ENCODE measurements at regions not wholly inside any gene's neighbourhood (a gene's known extent, or its start where the extent isn't known, plus 50 kb on each side); places are given as distances from the start of the nearest gene placed in this dataset.

GRCh38 chr10:125266966-125267365, 106.6 kb upstream of the CTBP2 start:
- Histone ChIP-seq H3K9ac (replicated peaks; ENCODE audit: extremely low read depth, insufficient read depth, low read length) (no peak overlapping the region), H3K36me3 (ENCODE audit: control insufficient read depth in 2 of 2, extremely low read depth in 1 of 2, insufficient read depth in 2 of 2, low read length in 2 of 2) (no peaks in the 10 kb centered on the region), H4K20me1 (replicated peaks; ENCODE audit: control insufficient read depth, extremely low read depth, insufficient read depth, low read length) (no peaks in the 10 kb centered on the region), H3K79me2 (ENCODE audit: control insufficient read depth, insufficient read depth, low read length) (no peaks in the 10 kb centered on the region), H3K4me1 (ENCODE audit: control insufficient read depth, extremely low read depth, insufficient read depth, low read length) (no peaks in the 10 kb centered on the region), H3K4me2 (ENCODE audit: insufficient read depth, low read length) (no peak overlapping the region), H3K9me3 (replicated peaks; ENCODE audit: control insufficient read depth, insufficient read depth, low read length) (no peaks in the 10 kb centered on the region), H3K9me1 (replicated peaks; ENCODE audit: control insufficient read depth, extremely low read depth, insufficient read depth, low read length) (no peaks in the 10 kb centered on the region), H3K4me3 (replicated peaks in 1 of 3; ENCODE audit: insufficient read depth in 1 of 3, low read depth in 1 of 3, low read length in 3 of 3) (no peak overlapping the region), H2AFZ (ENCODE audit: low read depth, low read length) (no peak overlapping the region), H3K27me3 (ENCODE audit: control insufficient read depth in 2 of 2, insufficient read depth in 2 of 2, low read length in 2 of 2) (no peaks in the 10 kb centered on the region), H3K27ac (ENCODE audit: insufficient read depth, low read depth, low read length) (no peak overlapping the region)
- DNase-seq (ENCODE audit: low read depth, low spot score) (no peak), FAIRE-seq (no peak)
- CTCF ChIA-PET: no interaction called here
- no TSS peak for BruUV-seq (replicated peaks)
- intact Hi-C loops (cut with micrococcal nuclease) (no loop called here), dilution Hi-C loops (cut with MboI; ENCODE audit: extremely low pct_ligation_motif_present, low sequenced_read_pairs) (no loop called here)
- POLR2A ChIA-PET: no interaction called here
- TF ChIP-seq POLR2A (IDR thresholded peaks at IDR 0.05; ENCODE audit: low read depth, low read length) (no peak), JUN (IDR thresholded peaks at IDR 0.05; ENCODE audit: borderline replicate concordance, insufficient read depth, insufficient read length, low read depth) (no peak), MAX (IDR thresholded peaks at IDR 0.05; ENCODE audit: insufficient read depth, insufficient read length) (no peak), FOS (IDR thresholded peaks at IDR 0.05; ENCODE audit: borderline replicate concordance, insufficient read depth, low read length) (no peak), EZH2 (IDR thresholded peaks at IDR 0.05; ENCODE audit: borderline replicate concordance, low read depth, low read length, severe bottlenecking) (no peak), MYC (IDR thresholded peaks at IDR 0.05; ENCODE audit: low read depth, low read length) (no peak), POLR2AphosphoS5 (IDR thresholded peaks at IDR 0.05; ENCODE audit: insufficient read depth, low read depth, low read length) (no peak), CTCF (IDR thresholded peaks at IDR 0.05; ENCODE audit: extremely low read depth in 1 of 2, insufficient read depth in 1 of 2, low read depth in 1 of 2, low read length in 2 of 2) (no peak), GATA2 (IDR thresholded peaks at IDR 0.05; ENCODE audit: insufficient read depth, insufficient read length, low read depth, low read length) (no peak)
